Fibroblast of the aortic adventitia (primary cell): ENCODE measurements at regions not wholly inside any gene's neighbourhood (a gene's known extent, or its start where the extent isn't known, plus 50 kb on each side); places are given as distances from the start of the nearest gene placed in this dataset.
A peak's percentile ranks its signal among the peaks of the same experiment; 100 is the strongest.

Experiments
- DNase-seq: peaks from one replicate; pipeline ENCODE4 v3.0.0-alpha.2; 2010; ENCODE audit warnings: low read depth
- H3K4me3 ChIP-seq: 2 replicates; pipeline ENCODE4 v1.5.1; 2011; ENCODE audit warnings: low read depth, mild to moderate bottlenecking, control low read depth, low read length, moderate library complexity
- CTCF ChIP-seq: IDR thresholded peaks from 2 replicates; pipeline ENCODE4 v1.5.1; 2011; ENCODE audit warnings: mild to moderate bottlenecking, low read length, control low read depth, inconsistent platforms; ENCODE audit not compliant: insufficient read depth

GRCh38 chr4:31069151-31069550 is 349.0 kb downstream of the PCDH7 start:
- TF ChIP-seq CTCF = no peak
- no peak overlapping the region for H3K4me3 ChIP-seq
- DNase-seq = no peak

GRCh38 chr4:31071508-31072486 is 351.6 kb downstream of the PCDH7 start:
- TF ChIP-seq CTCF = no peak
- DNase-seq = peak; percentile 17
- no peak overlapping the region for H3K4me3 ChIP-seq

GRCh38 chr4:31075969-31076368 is 355.8 kb downstream of the PCDH7 start:
- no peak for DNase-seq
- no peak for TF ChIP-seq CTCF
- H3K4me3 ChIP-seq = no peak overlapping the region

GRCh38 chr4:31078661-31079060 is 358.5 kb downstream of the PCDH7 start:
- TF ChIP-seq CTCF = no peak
- no peak for DNase-seq
- no peak overlapping the region for H3K4me3 ChIP-seq

DNA sequence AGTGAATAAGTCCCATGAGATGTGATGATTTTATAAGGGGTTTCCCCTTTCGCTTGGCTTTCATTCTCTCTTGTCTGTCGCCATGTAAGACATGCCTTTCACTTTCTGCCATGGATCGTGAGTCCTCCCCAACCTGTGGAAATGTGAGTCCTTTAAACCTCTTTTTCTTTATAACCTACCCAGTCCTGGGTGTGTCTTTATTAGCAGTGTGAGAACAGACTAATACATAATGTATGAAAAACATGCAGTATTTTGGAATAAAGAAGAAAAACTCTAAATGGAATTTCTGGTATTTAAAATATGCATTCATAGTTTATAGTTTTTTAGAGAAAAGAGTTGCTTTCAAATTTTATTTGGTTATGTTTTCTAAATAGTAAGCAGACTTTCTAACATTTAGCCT is 360.7 kb downstream of the PCDH7 start:
- no peak for TF ChIP-seq CTCF
- DNase-seq = no peak
- no peak overlapping the region for H3K4me3 ChIP-seq

DNA sequence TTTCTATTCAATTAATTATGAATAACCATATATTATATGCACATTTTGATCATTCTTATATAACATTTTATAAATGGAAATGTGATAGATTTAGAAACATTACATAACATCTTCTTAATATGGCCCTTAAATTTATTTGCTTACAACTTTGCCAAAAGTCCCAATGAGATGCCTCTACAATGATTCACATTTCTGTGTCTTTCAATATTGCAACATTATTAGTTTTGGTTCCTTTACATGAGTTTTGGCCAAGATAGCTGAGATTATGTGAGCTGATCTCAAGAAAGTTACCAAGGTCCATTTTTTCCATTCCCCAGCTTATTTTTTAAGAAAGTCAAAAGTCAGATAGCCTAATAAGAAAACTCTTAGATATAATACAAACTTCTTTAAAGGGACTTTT is 361.2 kb downstream of the PCDH7 start:
- H3K4me3 ChIP-seq = no peak overlapping the region
- TF ChIP-seq CTCF = no peak
- peak; percentile 94 for DNase-seq
